Nephron (organoid): ENCODE measurements at regions not wholly inside any gene's neighbourhood (a gene's known extent, or its start where the extent isn't known, plus 50 kb on each side); places are given as distances from the start of the nearest gene placed in this dataset.
"Not testable (repeated sequence)": the region's sequence is repeated elsewhere in the genome, so short reads cannot be mapped to it uniquely, and the experiment has no call there.

Experiments used
- H3K27ac Mint-ChIP-seq, 3 experiments: 2 replicates each; pipeline ENCODE4 v1.8.0; 2020; ENCODE audit warnings: mixed read lengths in 3 of 3, mild to moderate bottlenecking in 2 of 3, moderate library complexity in 1 of 3
- H3K27me3 Mint-ChIP-seq: 2 replicates; pipeline ENCODE4 v1.8.0; 2021; ENCODE audit warnings: low read depth, mild to moderate bottlenecking, moderate library complexity, mixed read lengths
- H3K36me3 Mint-ChIP-seq: 2 replicates; pipeline ENCODE4 v1.8.0; 2020; ENCODE audit warnings: low read depth, mixed read lengths
- H3K4me1 Mint-ChIP-seq: 2 replicates; pipeline ENCODE4 v1.8.0; 2020; ENCODE audit warnings: mixed read lengths
- H3K4me3 Mint-ChIP-seq, 3 experiments: 2 replicates each; pipeline ENCODE4 v1.8.0; 2020; ENCODE audit warnings: mild to moderate bottlenecking in 3 of 3, mixed read lengths in 3 of 3, moderate library complexity in 2 of 3
- H3K9me3 Mint-ChIP-seq: 2 replicates; pipeline ENCODE4 v1.8.0; 2020; ENCODE audit warnings: mixed read lengths
- TF ChIP-seq, protein P1 (sequence below), 3 experiments: fragments of 200-600 bp; sonication (generic); IDR thresholded peaks; one replicate each; pipeline ENCODE4 v1.5.0; 2021; ENCODE audit warnings: antibody characterized with exemption in 3 of 3; ENCODE audit not compliant: unreplicated experiment in 3 of 3

DNA sequence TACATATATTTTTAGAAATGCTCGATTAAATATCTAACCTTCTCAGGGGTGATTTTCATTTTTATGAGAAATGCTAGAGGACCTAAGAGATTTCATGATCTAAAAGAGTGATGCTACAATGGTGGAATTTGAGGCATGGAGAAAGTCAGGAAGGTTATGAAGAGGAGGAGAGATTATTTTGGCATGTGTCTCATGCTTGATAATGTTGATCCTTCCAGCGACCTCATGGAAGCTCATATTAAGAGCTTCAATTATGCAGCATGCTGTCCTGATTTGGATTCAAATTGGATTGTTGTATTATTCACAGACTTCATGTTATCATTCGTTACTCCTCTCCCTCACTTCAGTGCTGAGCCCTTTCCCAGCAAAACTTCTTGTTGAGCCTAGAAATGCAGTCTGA is 112.5 kb downstream of the RAP2B start:
- H3K4me1 Mint-ChIP-seq = no peaks in the 10 kb centered on the region

GRCh38 chr3:153275514-153275913 is 113.5 kb downstream of the RAP2B start:
- Mint-ChIP-seq H3K36me3 (no peaks in the 10 kb centered on the region), H3K27me3 (no peaks in the 10 kb centered on the region), H3K27ac (no peak overlapping the region), H3K9me3 (no peaks in the 10 kb centered on the region), H3K4me1 (no peaks in the 10 kb centered on the region), H3K4me3 (no peak overlapping the region)
- TF ChIP-seq, protein P1, sequence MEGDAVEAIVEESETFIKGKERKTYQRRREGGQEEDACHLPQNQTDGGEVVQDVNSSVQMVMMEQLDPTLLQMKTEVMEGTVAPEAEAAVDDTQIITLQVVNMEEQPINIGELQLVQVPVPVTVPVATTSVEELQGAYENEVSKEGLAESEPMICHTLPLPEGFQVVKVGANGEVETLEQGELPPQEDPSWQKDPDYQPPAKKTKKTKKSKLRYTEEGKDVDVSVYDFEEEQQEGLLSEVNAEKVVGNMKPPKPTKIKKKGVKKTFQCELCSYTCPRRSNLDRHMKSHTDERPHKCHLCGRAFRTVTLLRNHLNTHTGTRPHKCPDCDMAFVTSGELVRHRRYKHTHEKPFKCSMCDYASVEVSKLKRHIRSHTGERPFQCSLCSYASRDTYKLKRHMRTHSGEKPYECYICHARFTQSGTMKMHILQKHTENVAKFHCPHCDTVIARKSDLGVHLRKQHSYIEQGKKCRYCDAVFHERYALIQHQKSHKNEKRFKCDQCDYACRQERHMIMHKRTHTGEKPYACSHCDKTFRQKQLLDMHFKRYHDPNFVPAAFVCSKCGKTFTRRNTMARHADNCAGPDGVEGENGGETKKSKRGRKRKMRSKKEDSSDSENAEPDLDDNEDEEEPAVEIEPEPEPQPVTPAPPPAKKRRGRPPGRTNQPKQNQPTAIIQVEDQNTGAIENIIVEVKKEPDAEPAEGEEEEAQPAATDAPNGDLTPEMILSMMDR (IDR thresholded peaks at IDR 0.05; ENCODE audit: unreplicated experiment in 3 of 3) = no peak

More for the DNA sequence above, 112.5 kb downstream of the RAP2B start:
- no peaks in the 10 kb centered on the region for H3K36me3 Mint-ChIP-seq
- no peak overlapping the region for H3K4me3 Mint-ChIP-seq
- H3K9me3 Mint-ChIP-seq = no peaks in the 10 kb centered on the region
- H3K27ac Mint-ChIP-seq = no peak overlapping the region
- TF ChIP-seq, protein P1 (IDR thresholded peaks at IDR 0.05; ENCODE audit: unreplicated experiment in 3 of 3) = no peak
- H3K27me3 Mint-ChIP-seq = no peaks in the 10 kb centered on the region

GRCh38 chr3:153277029-153277428 is 115.0 kb downstream of the RAP2B start:
- TF ChIP-seq, protein P1 (IDR thresholded peaks at IDR 0.05; ENCODE audit: unreplicated experiment in 3 of 3) = no peak
- H3K27me3 Mint-ChIP-seq = no peaks in the 10 kb centered on the region
- H3K36me3 Mint-ChIP-seq = no peaks in the 10 kb centered on the region
- no peaks in the 10 kb centered on the region for H3K9me3 Mint-ChIP-seq
- no peaks in the 10 kb centered on the region for H3K4me1 Mint-ChIP-seq
- H3K4me3 Mint-ChIP-seq = no peak overlapping the region
- no peak overlapping the region for H3K27ac Mint-ChIP-seq

GRCh38 chr3:153281236-153281997 is 119.4 kb downstream of the RAP2B start:
- H3K4me1 Mint-ChIP-seq = peaks cover 10% of the 10 kb centered on the region

DNA sequence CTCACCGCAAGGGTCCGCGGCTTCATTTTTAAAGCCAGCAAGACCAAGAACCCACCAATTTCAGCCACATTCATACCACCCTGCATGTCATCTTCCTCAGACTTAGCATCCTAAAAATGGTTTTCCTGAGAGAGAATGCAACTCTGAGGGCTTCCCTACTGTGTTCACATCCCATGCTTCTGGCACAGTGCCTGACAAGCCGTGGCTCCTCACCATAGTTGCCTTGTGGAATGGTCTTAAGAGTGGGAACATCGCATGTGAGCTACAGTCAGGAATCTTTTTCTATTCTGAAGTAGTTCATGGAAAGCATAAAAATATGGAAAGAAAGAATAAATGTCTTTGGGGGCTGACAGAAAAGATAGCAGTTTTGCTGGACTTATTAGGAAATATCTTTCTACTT is 120.3 kb downstream of the RAP2B start:
- Mint-ChIP-seq H3K4me3 (no peak overlapping the region), H3K4me1 (peaks cover 10% of the 10 kb centered on the region), H3K27me3 (no peaks in the 10 kb centered on the region), H3K27ac (no peak overlapping the region), H3K9me3 (no peaks in the 10 kb centered on the region), H3K36me3 (no peaks in the 10 kb centered on the region)
- TF ChIP-seq, protein P1 (IDR thresholded peaks at IDR 0.05; ENCODE audit: unreplicated experiment in 3 of 3) = no peak

More at GRCh38 chr3:153281236-153281997, 119.4 kb downstream of the RAP2B start:
- not testable (repeated sequence) for H3K27me3 Mint-ChIP-seq, H3K4me3 Mint-ChIP-seq, H3K9me3 Mint-ChIP-seq, H3K27ac Mint-ChIP-seq, H3K36me3 Mint-ChIP-seq

GRCh38 chr3:153284282-153284938 is 122.4 kb downstream of the RAP2B start:
- H3K27me3 Mint-ChIP-seq = no peaks in the 10 kb centered on the region
- peak overlapping the region in 1 of 3 experiments; percentile 13 for H3K4me3 Mint-ChIP-seq
- H3K4me1 Mint-ChIP-seq = peaks cover 13% of the 10 kb centered on the region
- no peaks in the 10 kb centered on the region for H3K36me3 Mint-ChIP-seq
- peak overlapping the region in 2 of 3 experiments; percentile 53 to 77 for H3K27ac Mint-ChIP-seq
- no peaks in the 10 kb centered on the region for H3K9me3 Mint-ChIP-seq
- TF ChIP-seq, protein P1 (IDR thresholded peaks at IDR 0.05; ENCODE audit: unreplicated experiment in 3 of 3) = no peak
